WTC11 (cell line): ENCODE measurements at regions not wholly inside any gene's neighbourhood (a gene's known extent, or its start where the extent isn't known, plus 50 kb on each side); places are given as distances from the start of the nearest gene placed in this dataset.

ENCODE experiments used
- ATAC-seq: fragments of 200-7000 bp; cut with Tn5 transposase; 2 replicates; pipeline ENCODE4 v1.10.0; 2021; ENCODE audit warnings: mild to moderate bottlenecking, moderate library complexity
- CTCF ChIA-PET: fragments of 300-600 bp; sonication (Branson Sonifier 250); formaldehyde crosslinking; loops from one replicate; lab custom pipeline; 2021; ENCODE audit warnings: antibody characterized with exemption; lab: Charles Lee
- POLR2A ChIA-PET: fragments of 350-600 bp; sonication (Branson Sonifier 250); formaldehyde crosslinking; loops from one replicate; lab custom pipeline; 2021; ENCODE audit warnings: antibody characterized with exemption; lab: Charles Lee
- DNase-seq: peaks from one replicate; pipeline ENCODE4 v3.0.0; 2021; ENCODE audit warnings: low spot score
- H3K27ac Mint-ChIP-seq: 2 replicates; pipeline ENCODE4 v1.8.0; 2021; ENCODE audit warnings: mixed read lengths
- H3K27me3 Mint-ChIP-seq: 2 replicates; pipeline ENCODE4 v1.8.0; 2021; ENCODE audit warnings: low read depth, mild to moderate bottlenecking, moderate library complexity, mixed read lengths
- H3K36me3 Mint-ChIP-seq: 2 replicates; pipeline ENCODE4 v1.8.0; 2021; ENCODE audit warnings: mixed read lengths
- H3K4me1 Mint-ChIP-seq: 2 replicates; pipeline ENCODE4 v1.8.0; 2022; ENCODE audit warnings: mixed read lengths
- H3K4me3 Mint-ChIP-seq: 2 replicates; pipeline ENCODE4 v1.8.0; 2021; ENCODE audit warnings: mild to moderate bottlenecking, moderate library complexity, mixed read lengths
- H3K9me3 Mint-ChIP-seq: 2 replicates; pipeline ENCODE4 v1.8.0; 2021; ENCODE audit warnings: mixed read lengths
- AR ChIP-seq: fragments of 250-450 bp; sonication (Bioruptor Pico); IDR thresholded peaks from 2 replicates; pipeline ENCODE4 v1.9.0; 2021; ENCODE audit warnings: mild to moderate bottlenecking
- ARID4B ChIP-seq: sonication (generic); formaldehyde crosslinking; IDR thresholded peaks from 2 replicates; pipeline ENCODE4 v1.8.0; 2023; ENCODE audit warnings: missing genetic modification reagents, mild to moderate bottlenecking, borderline replicate concordance
- ATF6 ChIP-seq: sonication (generic); formaldehyde crosslinking; IDR thresholded peaks from 2 replicates; pipeline ENCODE4 v1.8.1; 2023; ENCODE audit warnings: mild to moderate bottlenecking, missing genetic modification reagents
- CDX4 ChIP-seq: fragments of 250-450 bp; sonication (Bioruptor Pico); IDR thresholded peaks from 2 replicates; pipeline ENCODE4 v1.9.0; 2021; ENCODE audit warnings: moderate library complexity, mild to moderate bottlenecking, inconsistent platforms, borderline replicate concordance
- CREM ChIP-seq: sonication (generic); formaldehyde crosslinking; IDR thresholded peaks from 2 replicates; pipeline ENCODE4 v1.8.1; 2022; ENCODE audit warnings: mild to moderate bottlenecking, missing genetic modification reagents, moderate library complexity
- E2F4 ChIP-seq: sonication (generic); formaldehyde crosslinking; IDR thresholded peaks from 2 replicates; pipeline ENCODE4 v1.8.1; 2022; ENCODE audit warnings: low read depth, mild to moderate bottlenecking, moderate library complexity, missing genetic modification reagents, borderline replicate concordance
- ELF4 ChIP-seq: sonication (generic); formaldehyde crosslinking; IDR thresholded peaks from 2 replicates; pipeline ENCODE4 v1.8.1; 2022; ENCODE audit warnings: low read depth, mild to moderate bottlenecking, moderate library complexity, missing genetic modification reagents
- FOXJ3 ChIP-seq: sonication (generic); formaldehyde crosslinking; IDR thresholded peaks from 2 replicates; pipeline ENCODE4 v1.9.0; 2021; ENCODE audit warnings: missing genetic modification reagents, mild to moderate bottlenecking, borderline replicate concordance
- NR1H2 ChIP-seq: sonication (generic); formaldehyde crosslinking; IDR thresholded peaks from 2 replicates; pipeline ENCODE4 v1.9.0; 2021; ENCODE audit warnings: mild to moderate bottlenecking, moderate library complexity, missing genetic modification reagents
- NR3C1 ChIP-seq: sonication (generic); formaldehyde crosslinking; conservative IDR thresholded peaks from 2 replicates; pipeline ENCODE4 v1.8.1; 2023; ENCODE audit warnings: low read depth, mild to moderate bottlenecking, missing genetic modification reagents
- PRDM15 ChIP-seq: sonication (generic); formaldehyde crosslinking; IDR thresholded peaks from 2 replicates; pipeline ENCODE4 v1.8.0; 2022; ENCODE audit warnings: missing genetic modification reagents
- TEAD1 ChIP-seq: sonication (generic); formaldehyde crosslinking; IDR thresholded peaks from 2 replicates; pipeline ENCODE4 v1.8.0; 2022; ENCODE audit warnings: mild to moderate bottlenecking, missing genetic modification reagents
- ZBTB21 ChIP-seq: sonication (generic); formaldehyde crosslinking; IDR thresholded peaks from 2 replicates; pipeline ENCODE4 v1.8.1; 2023; ENCODE audit warnings: mild to moderate bottlenecking, missing genetic modification reagents, borderline replicate concordance
- ZBTB43 ChIP-seq: sonication (generic); formaldehyde crosslinking; IDR thresholded peaks from 2 replicates; pipeline ENCODE4 v1.8.1; 2023; ENCODE audit warnings: mild to moderate bottlenecking, missing genetic modification reagents

GRCh38 chrX:149259241-149259640 is 245.9 kb downstream of the IDS start:
- H3K4me1 Mint-ChIP-seq, result 0 out of 2 replicates have a peak, but pooled peaks cover 3% of the 10 kb centered on the region
- H3K27me3 Mint-ChIP-seq, result no peaks in the 10 kb centered on the region
- DNase-seq (no peak), ATAC-seq (no peak)
- peaks cover 4% of the 10 kb centered on the region; the same call in 1 of the 2 replicates for H3K9me3 Mint-ChIP-seq
- no peak for TF ChIP-seq ELF4 (CRISPR knock-in tag)
- no peak overlapping the region for H3K27ac Mint-ChIP-seq
- CTCF ChIA-PET, result no interaction called here
- no peak overlapping the region for H3K4me3 Mint-ChIP-seq
- no peaks in the 10 kb centered on the region for H3K36me3 Mint-ChIP-seq
- POLR2A ChIA-PET, result no interaction called here

GRCh38 chrX:149255860-149256259 is 249.2 kb downstream of the IDS start:
- POLR2A ChIA-PET, result no interaction called here
- H3K27me3 Mint-ChIP-seq, result no peaks in the 10 kb centered on the region
- H3K36me3 Mint-ChIP-seq, result no peaks in the 10 kb centered on the region
- ATAC-seq (no peak), DNase-seq (no peak)
- CTCF ChIA-PET, result no interaction called here
- peaks cover 11% of the 10 kb centered on the region; the same call in 1 of the 2 replicates for H3K9me3 Mint-ChIP-seq
- H3K27ac Mint-ChIP-seq, result no peak overlapping the region
- H3K4me3 Mint-ChIP-seq, result no peak overlapping the region
- peaks cover 6% of the 10 kb centered on the region; the same call in 1 of the 2 replicates for H3K4me1 Mint-ChIP-seq
- TF ChIP-seq CREM (CRISPR knock-in tag), result no peak

- POLR2A ChIA-PET, result no interaction called here
- peaks cover 11% of the 10 kb centered on the region for H3K4me1 Mint-ChIP-seq
- H3K27me3 Mint-ChIP-seq, result no peaks in the 10 kb centered on the region
- H3K9me3 Mint-ChIP-seq, result 0 out of 2 replicates have a peak, but pooled peaks cover 6% of the 10 kb centered on the region
- no peak for ATAC-seq
- no peaks in the 10 kb centered on the region for H3K36me3 Mint-ChIP-seq
- no peak overlapping the region for H3K27ac Mint-ChIP-seq
- CTCF ChIA-PET, result no interaction called here
- DNase-seq, result no peak
- no peak overlapping the region for H3K4me3 Mint-ChIP-seq
- TF ChIP-seq E2F4 (CRISPR knock-in tag) (no peak), PRDM15 (no peak), ZBTB21 (no peak), FOXJ3 (no peak), AR (CRISPR knock-in tag) (no peak), ARID4B (CRISPR knock-in tag) (no peak), ZBTB43 (CRISPR knock-in tag) (no peak), NR1H2 (CRISPR knock-in tag) (no peak), TEAD1 (CRISPR knock-in tag) (no peak), NR3C1 (CRISPR knock-in tag) (no peak), ATF6 (no peak), CDX4 (CRISPR knock-in tag) (no peak)
These were observed 257.0 kb downstream of the IDS start for GRCh38 chrX:149248073-149248625.
